ENCODE measurements at regions not wholly inside any gene's neighbourhood (a gene's known extent, or its start where the extent isn't known, plus 50 kb on each side); places are given as distances from the start of the nearest gene placed in this dataset.

- Histone ChIP-seq H3K27ac (ENCODE audit: extremely low read depth, low read depth, low read length) (no peak overlapping the region), H3K4me1 (replicated peaks in 1 of 2; ENCODE audit: control insufficient read depth in 2 of 2, insufficient read depth in 2 of 2, low read length in 2 of 2) (no peaks in the 10 kb centered on the region), H3K4me2 (ENCODE audit: insufficient read depth, low read length) (no peak overlapping the region), H3K9ac (ENCODE audit: insufficient read depth in 1 of 2, low read depth in 2 of 2, low read length in 2 of 2) (no peak overlapping the region), H3K79me2 (ENCODE audit: control insufficient read depth, insufficient read depth, low read length) (no peaks in the 10 kb centered on the region), H4K20me1 (replicated peaks; ENCODE audit: control insufficient read depth, insufficient read depth, low read length) (no peaks in the 10 kb centered on the region), H3K27me3 (ENCODE audit: control insufficient read depth in 2 of 2, insufficient read depth in 2 of 2, low read length in 2 of 2) (no peaks in the 10 kb centered on the region), H3K9me1 (ENCODE audit: control insufficient read depth, insufficient read depth, low read length) (no peaks in the 10 kb centered on the region), H3K36me3 (ENCODE audit: control insufficient read depth, insufficient read depth, low read length) (no peaks in the 10 kb centered on the region), H2AFZ (ENCODE audit: low read depth, low read length) (no peak overlapping the region), H3K4me3 (no peak overlapping the region), H3K9me3 (replicated peaks; ENCODE audit: control insufficient read depth, insufficient read depth, low read depth, low read length) (no peaks in the 10 kb centered on the region)
- in situ Hi-C loops (cut with MboI) (no loop called here), intact Hi-C loops (cut with micrococcal nuclease) (no loop called here)
- DNase-seq (ENCODE audit: extremely low read depth in 1 of 4, low spot score in 3 of 4) = no peak
- no peak for TF ChIP-seq WHSC1 (IDR thresholded peaks at IDR 0.05; ENCODE audit: low read length)
- no peak for TF ChIP-seq ETV5 (CRISPR knock-in tag; IDR thresholded peaks at IDR 0.05; ENCODE audit: low read depth)
- TF ChIP-seq ELF1 (tag; IDR thresholded peaks at IDR 0.05) = no peak
- no peak for TF ChIP-seq ZC3H8 (IDR thresholded peaks at IDR 0.05)
- no peak for TF ChIP-seq SMAD2 (IDR thresholded peaks at IDR 0.05; ENCODE audit: low read depth, low read length)
- 3% methylated on average over 3 of the region's 3 CpGs for WGBS (ENCODE audit: insufficient coverage, low coverage, missing lambda C conversion rate)
- no TSS peak for BruUV-seq (replicated peaks)
- no peak for FAIRE-seq
- no peak for ATAC-seq
- ChIA-PET POLR2A (no interaction called here), CTCF (ENCODE audit: low intra/inter-chr PET ratio) (no interaction called here)
Measured at GRCh38 chr13:67763384-67763783, 533.2 kb upstream of the PCDH9 start.

DNA sequence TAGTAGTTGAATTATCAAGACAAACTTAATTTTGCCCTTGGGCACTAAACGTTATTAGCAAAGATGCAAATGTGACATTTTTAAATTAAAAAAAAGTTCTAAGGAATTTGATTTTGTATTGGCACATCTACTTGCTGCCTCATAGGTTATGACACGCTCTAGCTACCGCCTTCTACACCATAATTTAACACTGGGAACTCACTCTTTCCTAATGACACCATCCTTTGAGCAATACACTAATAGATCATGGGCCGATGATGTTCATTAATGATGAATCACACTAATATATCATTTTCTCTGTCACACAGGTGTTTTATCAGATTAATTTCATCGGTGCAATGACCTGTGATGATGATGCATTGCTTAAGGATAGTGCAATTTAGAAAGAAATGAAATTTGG is 528.8 kb upstream of the PCDH9 start:
- ChIA-PET POLR2A (no interaction called here), CTCF (ENCODE audit: low intra/inter-chr PET ratio) (no interaction called here)
- in situ Hi-C loops (cut with MboI) (no loop called here), intact Hi-C loops (cut with micrococcal nuclease) (no loop called here)
- Histone ChIP-seq H2AFZ (ENCODE audit: low read depth, low read length) (no peak overlapping the region), H3K27me3 (ENCODE audit: control insufficient read depth in 2 of 2, insufficient read depth in 2 of 2, low read length in 2 of 2) (no peaks in the 10 kb centered on the region), H3K27ac (ENCODE audit: extremely low read depth, low read depth, low read length) (no peak overlapping the region), H4K20me1 (replicated peaks; ENCODE audit: control insufficient read depth, insufficient read depth, low read length) (no peaks in the 10 kb centered on the region), H3K4me1 (replicated peaks in 1 of 2; ENCODE audit: control insufficient read depth in 2 of 2, insufficient read depth in 2 of 2, low read length in 2 of 2) (no peaks in the 10 kb centered on the region), H3K4me3 (no peak overlapping the region), H3K9me1 (ENCODE audit: control insufficient read depth, insufficient read depth, low read length) (no peaks in the 10 kb centered on the region), H3K79me2 (ENCODE audit: control insufficient read depth, insufficient read depth, low read length) (no peaks in the 10 kb centered on the region), H3K36me3 (ENCODE audit: control insufficient read depth, insufficient read depth, low read length) (no peaks in the 10 kb centered on the region), H3K9me3 (replicated peaks; ENCODE audit: control insufficient read depth, insufficient read depth, low read depth, low read length) (no peaks in the 10 kb centered on the region), H3K9ac (ENCODE audit: insufficient read depth in 1 of 2, low read depth in 2 of 2, low read length in 2 of 2) (no peak overlapping the region), H3K4me2 (ENCODE audit: insufficient read depth, low read length) (no peak overlapping the region)
- no peak for TF ChIP-seq NUFIP1 (IDR thresholded peaks at IDR 0.05; ENCODE audit: partially characterized antibody)
- no peak for TF ChIP-seq ZNF507 (tag; conservative IDR thresholded peaks at IDR 0.05)
- TF ChIP-seq ZNF197 (CRISPR knock-in tag; IDR thresholded peaks at IDR 0.05; ENCODE audit: low read depth) = no peak
- no peak for TF ChIP-seq IRF1 (CRISPR knock-in tag; IDR thresholded peaks at IDR 0.05; ENCODE audit: borderline replicate concordance)
- TF ChIP-seq ZNF347 (CRISPR knock-in tag; IDR thresholded peaks at IDR 0.05; ENCODE audit: low read depth) = no peak
- no peak for TF ChIP-seq CHD2 (IDR thresholded peaks at IDR 0.05; ENCODE audit: low read depth, low read length)
- no peak for TF ChIP-seq IRF2 (CRISPR knock-in tag; IDR thresholded peaks at IDR 0.05)
- TF ChIP-seq YY1 (IDR thresholded peaks at IDR 0.05; ENCODE audit: borderline replicate concordance in 1 of 3, control insufficient read depth in 1 of 3, extremely low read depth in 1 of 3, insufficient read depth in 3 of 3, insufficient read length in 1 of 3, insufficient replicate concordance in 2 of 3, low read depth in 1 of 3, low read length in 2 of 3) = no peak
- TF ChIP-seq NCOR1 (IDR thresholded peaks at IDR 0.05) = no peak
- TF ChIP-seq RBM25 (IDR thresholded peaks at IDR 0.05; ENCODE audit: low read depth, low read length, severe bottlenecking) = no peak
- ATAC-seq (no peak), FAIRE-seq (no peak), DNase-seq (ENCODE audit: extremely low read depth in 1 of 4, low spot score in 3 of 4) (no peak)
- 9% methylated on average over 5 of the region's 5 CpGs for WGBS (ENCODE audit: insufficient coverage, low coverage, missing lambda C conversion rate)
- BruUV-seq (replicated peaks) = no TSS peak

Measured in K562 (cell line).